ENCODE measurements at regions not wholly inside any gene's neighbourhood (a gene's known extent, or its start where the extent isn't known, plus 50 kb on each side); places are given as distances from the start of the nearest gene placed in this dataset.

DNA sequence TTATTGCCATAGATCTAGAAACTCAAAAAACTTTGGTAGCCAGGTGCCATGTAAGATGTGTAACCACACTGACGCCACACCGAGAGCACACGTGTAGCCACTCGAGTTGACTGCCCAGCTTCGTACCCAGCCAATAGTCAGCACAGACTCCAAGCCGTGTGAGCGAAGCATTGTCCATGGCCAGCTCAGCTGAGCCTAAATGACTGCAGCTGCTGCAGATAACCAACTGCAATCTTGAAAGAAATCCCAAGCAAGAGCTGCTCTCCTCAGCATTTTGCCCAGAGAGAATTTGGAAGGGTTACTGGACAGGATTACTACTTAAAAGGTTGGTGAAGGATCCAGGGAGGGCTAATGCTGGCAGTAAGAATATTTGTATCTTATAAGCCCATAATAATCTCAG, 193.0 kb upstream of the THRB start (continued):
- TF ChIP-seq CHD2 (IDR thresholded peaks at IDR 0.05; ENCODE audit: low read length) (no peak), EZH2 (IDR thresholded peaks at IDR 0.05; ENCODE audit: low read depth, low read length, severe bottlenecking) (no peak), FOSL1 (IDR thresholded peaks at IDR 0.05; ENCODE audit: insufficient read depth, low read depth, low read length) (no peak)
- TF ChIP-seq, protein P1, sequence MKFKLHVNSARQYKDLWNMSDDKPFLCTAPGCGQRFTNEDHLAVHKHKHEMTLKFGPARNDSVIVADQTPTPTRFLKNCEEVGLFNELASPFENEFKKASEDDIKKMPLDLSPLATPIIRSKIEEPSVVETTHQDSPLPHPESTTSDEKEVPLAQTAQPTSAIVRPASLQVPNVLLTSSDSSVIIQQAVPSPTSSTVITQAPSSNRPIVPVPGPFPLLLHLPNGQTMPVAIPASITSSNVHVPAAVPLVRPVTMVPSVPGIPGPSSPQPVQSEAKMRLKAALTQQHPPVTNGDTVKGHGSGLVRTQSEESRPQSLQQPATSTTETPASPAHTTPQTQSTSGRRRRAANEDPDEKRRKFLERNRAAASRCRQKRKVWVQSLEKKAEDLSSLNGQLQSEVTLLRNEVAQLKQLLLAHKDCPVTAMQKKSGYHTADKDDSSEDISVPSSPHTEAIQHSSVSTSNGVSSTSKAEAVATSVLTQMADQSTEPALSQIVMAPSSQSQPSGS (IDR thresholded peaks at IDR 0.05; ENCODE audit: low read length): no peak

Data from H1 (cell line).